SK-N-SH (cell line): ENCODE measurements at regions not wholly inside any gene's neighbourhood (a gene's known extent, or its start where the extent isn't known, plus 50 kb on each side); places are given as distances from the start of the nearest gene placed in this dataset.

Experiments
- CTCF ChIA-PET: fragments of 300-600, 350-600 bp; formaldehyde crosslinking; extraction: SDS; loops from one replicate; lab custom pipeline; 2021; lab: Yijun Ruan, JAX
- POLR2A ChIA-PET: fragments of 350-600 bp; sonication (Branson Sonifier 250); formaldehyde crosslinking; extraction: SDS; loops from one replicate; lab custom pipeline; 2020; ENCODE audit warnings: antibody characterized with exemption, inconsistent platforms; lab: Yijun Ruan, JAX
- DNase-seq: peaks from one replicate; pipeline ENCODE4 v3.0.0; 2012
- H2AFZ ChIP-seq: fragments of 200-600 bp; sonication (generic); 2 replicates; pipeline ENCODE4 v1.8.1; 2016; ENCODE audit warnings: antibody characterized with exemption, mild to moderate bottlenecking, low read depth
- H3F3A ChIP-seq: fragments of 200-600 bp; sonication (generic); replicated peaks from 2 replicates; pipeline ENCODE3; 2016; ENCODE audit warnings: antibody characterized with exemption, mild to moderate bottlenecking; ENCODE audit not compliant: insufficient read depth
- H3K27ac ChIP-seq, 2 experiments: fragments of 200-500 bp in 1 of 2; fragments of 200-600 bp in 1 of 2; sonication (Bioruptor generic) in 1 of 2; sonication (generic), shearing (Covaris generic) in 1 of 2; 2 replicates each; pipeline versions ENCODE4 v1.5.1 to v1.6.1; 2014 to 2016; ENCODE audit warnings: low read depth in 2 of 2, inconsistent platforms in 1 of 2, low read length in 1 of 2, mild to moderate bottlenecking in 1 of 2, mixed read lengths in 1 of 2
- H3K27me3 ChIP-seq: fragments of 200-600 bp; sonication (generic), shearing (Covaris generic); 2 replicates; pipeline ENCODE4 v1.6.1; 2016; ENCODE audit warnings: mixed run types; ENCODE audit not compliant: insufficient read depth
- H3K36me3 ChIP-seq, 2 experiments: fragments of 200-500 bp in 1 of 2; fragments of 200-600 bp in 1 of 2; sonication (Bioruptor generic) in 1 of 2; sonication (generic) in 1 of 2; replicated peaks in 1 of 2; 2 replicates each; pipeline versions ENCODE3 to v1.5.1; 2014 to 2016; ENCODE audit warnings: low read length in 1 of 2, mild to moderate bottlenecking in 1 of 2; ENCODE audit not compliant: insufficient read depth in 2 of 2, control insufficient read depth in 1 of 2
- H3K4me1 ChIP-seq, 2 experiments: fragments of 200-500 bp in 1 of 2; fragments of 200-600 bp in 1 of 2; sonication (Bioruptor generic) in 1 of 2; sonication (generic), shearing (Covaris generic) in 1 of 2; 2 replicates each; pipeline versions ENCODE4 v1.5.1 to v1.6.1; 2014 to 2016; ENCODE audit warnings: low read depth in 1 of 2, low read length in 1 of 2, mixed run types in 1 of 2; ENCODE audit not compliant: insufficient read depth in 2 of 2, control insufficient read depth in 1 of 2
- H3K4me2 ChIP-seq: fragments of 200-600 bp; sonication (generic), shearing (Covaris generic); 2 replicates; pipeline ENCODE4 v1.6.1; 2017; ENCODE audit warnings: mixed run types
- H3K4me3 ChIP-seq, 2 experiments: fragments of 200-500 bp in 1 of 2; fragments of 200-600 bp in 1 of 2; sonication (Bioruptor generic) in 1 of 2; sonication (generic), shearing (Covaris generic) in 1 of 2; 2 replicates each; pipeline versions ENCODE4 v1.5.1 to v1.8.1; 2014 to 2016; ENCODE audit warnings: low read depth in 2 of 2, inconsistent platforms in 1 of 2, low read length in 1 of 2, mild to moderate bottlenecking in 1 of 2, mixed read lengths in 1 of 2, moderate library complexity in 1 of 2
- H3K79me2 ChIP-seq: fragments of 200-600 bp; sonication (generic); 2 replicates; pipeline ENCODE4 v1.8.1; 2017; ENCODE audit warnings: mild to moderate bottlenecking; ENCODE audit not compliant: insufficient read depth
- H3K9ac ChIP-seq: fragments of 200-600 bp; sonication (generic); 2 replicates; pipeline ENCODE4 v1.6.1; 2017; ENCODE audit warnings: mixed run types
- H3K9me2 ChIP-seq: fragments of 200-600 bp; sonication (generic); 2 replicates; pipeline ENCODE4 v1.6.1; 2017; ENCODE audit warnings: mixed run types
- H3K9me3 ChIP-seq: fragments of 200-600 bp; sonication (generic); 2 replicates; pipeline ENCODE4 v1.6.1; 2017; ENCODE audit warnings: mixed run types, mild to moderate bottlenecking, moderate library complexity
- H4K20me1 ChIP-seq: fragments of 200-600 bp; sonication (generic); 2 replicates; pipeline ENCODE4 v1.6.1; 2017; ENCODE audit warnings: mild to moderate bottlenecking, mixed run types; ENCODE audit not compliant: insufficient read depth
- CHD2 ChIP-seq: fragments of 150-350 bp; IDR thresholded peaks from 2 replicates; pipeline ENCODE4 v1.6.1; 2018; ENCODE audit warnings: low read length; ENCODE audit not compliant: partially characterized antibody
- EP300 ChIP-seq, 2 experiments: IDR thresholded peaks; 2 replicates each; pipeline versions ENCODE4 v1.4.0 to v1.6.1; 2012; ENCODE audit warnings: borderline replicate concordance in 1 of 2, low read depth in 1 of 2, low read length in 1 of 2
- EZH2phosphoT487 ChIP-seq: fragments of 200-600 bp; sonication (generic); IDR thresholded peaks from 2 replicates; pipeline ENCODE4 v1.6.1; 2017; ENCODE audit warnings: low read depth, mixed run types, mild to moderate bottlenecking, antibody characterized with exemption, moderate library complexity, borderline replicate concordance
- FOXJ3 ChIP-seq: sonication (generic); formaldehyde crosslinking; IDR thresholded peaks from 2 replicates; pipeline ENCODE4 v1.5.1; 2020; ENCODE audit warnings: mild to moderate bottlenecking, missing genetic modification reagents
- GATA2 ChIP-seq: sonication (generic); formaldehyde crosslinking; IDR thresholded peaks from 2 replicates; pipeline ENCODE4 v1.5.0; 2020; ENCODE audit warnings: mild to moderate bottlenecking, missing genetic modification reagents
- MEF2A ChIP-seq: IDR thresholded peaks from 2 replicates; pipeline ENCODE4 v1.4.0; 2012; ENCODE audit warnings: low read depth, borderline replicate concordance
- PBX3 ChIP-seq: IDR thresholded peaks from 2 replicates; pipeline ENCODE4; 2012
- REST ChIP-seq: IDR thresholded peaks from 2 replicates; pipeline ENCODE4 v1.6.1; 2012; ENCODE audit warnings: mild to moderate bottlenecking, low read depth, low read length, moderate library complexity
- RFX5 ChIP-seq: IDR thresholded peaks from 2 replicates; pipeline ENCODE4 v1.6.1; 2012; ENCODE audit warnings: mild to moderate bottlenecking, improper control_type of control experiment, low read length
- SIN3A ChIP-seq: IDR thresholded peaks from 2 replicates; pipeline ENCODE4 v1.6.1; 2012; ENCODE audit warnings: low read depth, mild to moderate bottlenecking, low read length, moderate library complexity, borderline replicate concordance
- SMC3 ChIP-seq: IDR thresholded peaks from 2 replicates; pipeline ENCODE4 v1.6.1; 2012; ENCODE audit warnings: low read depth, low read length, improper control_type of control experiment
- TAF1 ChIP-seq: IDR thresholded peaks from 2 replicates; pipeline ENCODE4 v1.6.1; 2012; ENCODE audit warnings: low read depth, mild to moderate bottlenecking, low read length, moderate library complexity, borderline replicate concordance
- TEAD4 ChIP-seq: IDR thresholded peaks from 2 replicates; pipeline ENCODE4 v1.4.0; 2012; ENCODE audit warnings: mild to moderate bottlenecking, borderline replicate concordance; ENCODE audit not compliant: insufficient read depth
- USF2 ChIP-seq: fragments of 150-350 bp; IDR thresholded peaks from 2 replicates; pipeline ENCODE4 v1.6.1; 2017; ENCODE audit warnings: antibody characterized with exemption, low read length, low read depth, borderline replicate concordance
- YY1 ChIP-seq: IDR thresholded peaks from 2 replicates; pipeline ENCODE4 v1.4.0; 2012; ENCODE audit warnings: low read depth, mild to moderate bottlenecking
- ZBTB33 ChIP-seq: IDR thresholded peaks from 2 replicates; pipeline ENCODE4 v1.4.0; 2012; ENCODE audit warnings: low read depth, borderline replicate concordance
- WGBS: methylation state at CpG from one replicate; pipeline ENCODE4 v1.1.6; 2017; ENCODE audit warnings: low lambda C conversion rate; 5-methylcytosine and 5-hydroxymethylcytosine counted together

GRCh38 chr13:26988059-26988769 lies 183.4 kb downstream of the USP12 start:
- no peak overlapping the region for H3K27ac ChIP-seq
- DNase-seq = no peak
- H3K36me3 ChIP-seq = no peaks in the 10 kb centered on the region
- TF ChIP-seq GATA2 (no peak), EP300 (IDR thresholded peaks at IDR 0.05; ENCODE audit: borderline replicate concordance in 1 of 2, low read depth in 1 of 2, low read length in 1 of 2) (no peak), FOXJ3 (CRISPR knock-in tag) (no peak), SMC3 (no peak), TEAD4 (no peak), PBX3 (no peak), CHD2 (no peak), MEF2A (no peak), RFX5 (no peak), SIN3A (no peak), EZH2phosphoT487 (no peak), TAF1 (no peak), USF2 (no peak), ZBTB33 (no peak), REST (no peak), YY1 (no peak)
- H3K4me3 ChIP-seq = no peak overlapping the region
- peaks cover 0 to 7% of the 10 kb centered on the region in 2 experiments; a peak in 2 of 4 replicates for H3K4me1 ChIP-seq
- H3K27me3 ChIP-seq = no peaks in the 10 kb centered on the region
- no peaks in the 10 kb centered on the region for H3K9me2 ChIP-seq
- H3K9me3 ChIP-seq = no peaks in the 10 kb centered on the region
- POLR2A ChIA-PET = no interaction called here
- no peak overlapping the region for H3K9ac ChIP-seq
- H3K4me2 ChIP-seq = no peak overlapping the region
- CTCF ChIA-PET = interaction anchor here (0.9 to 9.3 kb wide), 9 partner anchors 41 to 386 kb away, joined by 3 to 273 read pairs (median 4); no protein-coding TSS in a partner anchor
- H3K79me2 ChIP-seq = no peaks in the 10 kb centered on the region
- no peaks in the 10 kb centered on the region for H4K20me1 ChIP-seq
- H3F3A ChIP-seq = peaks cover 6% of the 10 kb centered on the region
- 62% methylated on average over 6 of the region's 6 CpGs for WGBS
- H2AFZ ChIP-seq = no peak overlapping the region
